A549 (cell line): ENCODE measurements at regions not wholly inside any gene's neighbourhood (a gene's known extent, or its start where the extent isn't known, plus 50 kb on each side); places are given as distances from the start of the nearest gene placed in this dataset.

ENCODE experiments used
- ATAC-seq, 2 experiments: fragments of 200-7000 bp in 1 of 2; fragments of >200 bp in 1 of 2; cut with Nextera tagmentation in 1 of 2; cut with Tn5 transposase in 1 of 2; 3 replicates each; pipeline versions ENCODE4 v1.8.0 to v1.9.1; 2018 to 2020; ENCODE audit warnings: mild to moderate bottlenecking in 1 of 2, moderate library complexity in 1 of 2
- CTCF ChIA-PET: fragments of 300-600 bp; sonication (Branson Sonifier 250); formaldehyde crosslinking; extraction: SDS; loops from one replicate; lab custom pipeline; 2021; ENCODE audit warnings: antibody characterized with exemption, inconsistent platforms; lab: Yijun Ruan, JAX
- POLR2A ChIA-PET: fragments of 350-600 bp; formaldehyde crosslinking; extraction: SDS; loops from one replicate; lab custom pipeline; 2021; ENCODE audit warnings: antibody characterized with exemption, inconsistent platforms; lab: Yijun Ruan, JAX
- DNase-seq, 2 experiments: peaks; one replicate each; pipeline versions ENCODE4 v3.0.0 to v3.0.0-alpha.2; 2011 to 2016; ENCODE audit warnings: low read depth in 1 of 2, low spot score in 1 of 2
- FAIRE-seq: peaks from 2 replicates; lab custom pipeline; 2011; peaks lifted over from hg19 to GRCh38; lab: Jason Lieb, UNC
- H3K27ac ChIP-seq, 2 experiments: fragments of >200 bp; sonication (Bioruptor Twin); formaldehyde crosslinking; 3 replicates each; pipeline ENCODE4 v1.5.1; 2016 to 2017
- H3K4me1 ChIP-seq: fragments of >200 bp; sonication (Bioruptor Twin); formaldehyde crosslinking; 3 replicates; pipeline ENCODE4 v1.6.1; 2016
- H3K4me2 ChIP-seq: fragments of >200 bp; sonication (Bioruptor Twin); formaldehyde crosslinking; 3 replicates; pipeline ENCODE4 v1.6.1; 2016
- H3K4me3 ChIP-seq: fragments of >200 bp; sonication (Bioruptor Twin); formaldehyde crosslinking; 3 replicates; pipeline ENCODE4 v1.5.1; 2016
- H3K9me3 ChIP-seq: fragments of >200 bp; sonication (Bioruptor Twin); formaldehyde crosslinking; 3 replicates; pipeline ENCODE4 v1.6.1; 2016
- CEBPB ChIP-seq, 2 experiments: fragments of >200 bp in 1 of 2; sonication (Bioruptor Twin) in 1 of 2; formaldehyde crosslinking in 1 of 2; IDR thresholded peaks; 2 replicates each; pipeline ENCODE4 v1.6.1; 2012 to 2016
- CHD2 ChIP-seq: fragments of 150-350 bp; IDR thresholded peaks from 2 replicates; pipeline ENCODE4 v1.6.1; 2014; ENCODE audit warnings: low read length; ENCODE audit not compliant: partially characterized antibody
- CHD4 ChIP-seq: fragments of 200-600 bp; sonication (generic); IDR thresholded peaks from 2 replicates; pipeline ENCODE4 v1.6.1; 2016; ENCODE audit warnings: antibody characterized with exemption, mild to moderate bottlenecking, borderline replicate concordance
- CTCF ChIP-seq: fragments of >200 bp; sonication (Bioruptor Twin); formaldehyde crosslinking; IDR thresholded peaks from 3 replicates; pipeline ENCODE4 v1.5.1; 2016
- EHF ChIP-seq: fragments of 250-450 bp; sonication (Bioruptor Pico); IDR thresholded peaks from 2 replicates; pipeline ENCODE4 v1.5.0; 2020; ENCODE audit warnings: mild to moderate bottlenecking
- ELK1 ChIP-seq: fragments of 150-350 bp; IDR thresholded peaks from 2 replicates; pipeline ENCODE4 v1.6.1; 2014; ENCODE audit warnings: low read depth, mild to moderate bottlenecking, low read length
- EP300 ChIP-seq, 2 experiments: fragments of >200 bp; sonication (Bioruptor Twin); formaldehyde crosslinking; IDR thresholded peaks; 2 replicates in 1 of 2; 3 replicates in 1 of 2; pipeline ENCODE4 v1.6.1; 2016 to 2017
- FOSL2 ChIP-seq, 2 experiments: fragments of 450-650 bp in 1 of 2; fragments of >200 bp in 1 of 2; sonication (Bioruptor Twin) in 1 of 2; formaldehyde crosslinking; IDR thresholded peaks; 2 replicates each; pipeline versions ENCODE4 v1.5.0 to v1.6.1; 2016 to 2020; ENCODE audit warnings: mild to moderate bottlenecking in 1 of 2, moderate library complexity in 1 of 2
- FOXS1 ChIP-seq: fragments of 250-450 bp; sonication (Bioruptor Pico); IDR thresholded peaks from 2 replicates; pipeline ENCODE4 v1.5.0; 2020; ENCODE audit warnings: mild to moderate bottlenecking, moderate library complexity
- GATA3 ChIP-seq: IDR thresholded peaks from 2 replicates; pipeline ENCODE4 v1.6.1; 2012; ENCODE audit warnings: borderline replicate concordance
- HDAC2 ChIP-seq: fragments of 200-600 bp; sonication (generic); IDR thresholded peaks from 2 replicates; pipeline ENCODE4 v1.6.1; 2016
- HEYL ChIP-seq: fragments of 250-450 bp; sonication (Bioruptor Pico); IDR thresholded peaks from 2 replicates; pipeline ENCODE4 v1.8.0; 2021; ENCODE audit warnings: mild to moderate bottlenecking, moderate library complexity
- HMGXB4 ChIP-seq: fragments of 250-450 bp; sonication (Bioruptor Pico); IDR thresholded peaks from 2 replicates; pipeline ENCODE4 v1.5.0; 2021; ENCODE audit warnings: mild to moderate bottlenecking, moderate library complexity, borderline replicate concordance
- HOXA7 ChIP-seq: fragments of 250-450 bp; sonication (Bioruptor Pico); IDR thresholded peaks from 2 replicates; pipeline ENCODE4 v1.5.0; 2020; ENCODE audit warnings: mild to moderate bottlenecking, moderate library complexity
- HOXB5 ChIP-seq: fragments of 250-450 bp; sonication (Bioruptor Pico); IDR thresholded peaks from 2 replicates; pipeline ENCODE4 v1.5.0; 2020; ENCODE audit warnings: mild to moderate bottlenecking, moderate library complexity
- KDM1A ChIP-seq: fragments of 200-600 bp; sonication (generic); IDR thresholded peaks from 2 replicates; pipeline ENCODE4 v1.6.1; 2016; ENCODE audit warnings: low read depth, mild to moderate bottlenecking
- MAFK ChIP-seq: fragments of 450-650 bp; IDR thresholded peaks from 2 replicates; pipeline ENCODE4 v1.6.1; 2014; ENCODE audit not compliant: partially characterized antibody
- MYC ChIP-seq: IDR thresholded peaks from 2 replicates; pipeline ENCODE4 v1.6.1; 2012; ENCODE audit warnings: mild to moderate bottlenecking, inconsistent platforms, low read length, improper control_type of control experiment, borderline replicate concordance
- NPAS2 ChIP-seq: fragments of 250-450 bp; sonication (Bioruptor Pico); IDR thresholded peaks from 2 replicates; pipeline ENCODE4 v1.8.0; 2022; ENCODE audit warnings: mild to moderate bottlenecking, moderate library complexity, borderline replicate concordance
- POLR2A ChIP-seq: IDR thresholded peaks from 2 replicates; pipeline ENCODE4 v1.6.1; 2012; ENCODE audit warnings: mild to moderate bottlenecking, low read length
- RARB ChIP-seq: fragments of 250-450 bp; sonication (Bioruptor Pico); IDR thresholded peaks from 2 replicates; pipeline ENCODE4 v1.8.0; 2021; ENCODE audit warnings: mild to moderate bottlenecking, moderate library complexity
- RNF2 ChIP-seq: fragments of 200-600 bp; sonication (generic); IDR thresholded peaks from 2 replicates; pipeline ENCODE4 v1.6.1; 2016; ENCODE audit warnings: low read depth, mild to moderate bottlenecking, antibody characterized with exemption, moderate library complexity, borderline replicate concordance
- SREBF2 ChIP-seq: fragments of 450-650 bp; IDR thresholded peaks from 2 replicates; pipeline ENCODE4 v1.6.1; 2014; ENCODE audit warnings: mild to moderate bottlenecking, moderate library complexity
- TFCP2L1 ChIP-seq: fragments of 250-450 bp; sonication (Bioruptor Pico); IDR thresholded peaks from 2 replicates; pipeline ENCODE4 v1.5.0; 2021; ENCODE audit warnings: mild to moderate bottlenecking
- ZC3H11A ChIP-seq: fragments of 450-650 bp; IDR thresholded peaks from 2 replicates; pipeline ENCODE4 v1.6.1; 2014; ENCODE audit warnings: antibody characterized with exemption, mild to moderate bottlenecking
- WGBS: methylation state at CpG from one replicate; pipeline ENCODE4 v1.1.6; 2017; ENCODE audit errors: missing lambda C conversion rate; 5-methylcytosine and 5-hydroxymethylcytosine counted together
- TF ChIP-seq, protein P1 (sequence below): fragments of >200 bp; sonication (Bioruptor Twin); formaldehyde crosslinking; IDR thresholded peaks from 3 replicates; pipeline ENCODE4 v1.6.1; 2016
- TF ChIP-seq, protein P2 (sequence below): IDR thresholded peaks from 2 replicates; pipeline ENCODE4 v1.6.1; 2012

- TF ChIP-seq CHD2 (no peak), CHD4 (no peak), MYC (no peak), RNF2 (no peak), SREBF2 (no peak), FOXS1 (CRISPR knock-in tag) (no peak), GATA3 (no peak), CTCF (no peak), EHF (CRISPR knock-in tag) (no peak), HOXB5 (CRISPR knock-in tag) (no peak), HMGXB4 (CRISPR knock-in tag) (no peak), POLR2A (no peak), ZC3H11A (no peak), TFCP2L1 (CRISPR knock-in tag) (no peak), ELK1 (no peak), FOSL2 (IDR thresholded peaks at IDR 0.05) (no peak), FOSL2 (CRISPR knock-in tag; IDR thresholded peaks at IDR 0.05) (no peak)
- TF ChIP-seq, protein P1, sequence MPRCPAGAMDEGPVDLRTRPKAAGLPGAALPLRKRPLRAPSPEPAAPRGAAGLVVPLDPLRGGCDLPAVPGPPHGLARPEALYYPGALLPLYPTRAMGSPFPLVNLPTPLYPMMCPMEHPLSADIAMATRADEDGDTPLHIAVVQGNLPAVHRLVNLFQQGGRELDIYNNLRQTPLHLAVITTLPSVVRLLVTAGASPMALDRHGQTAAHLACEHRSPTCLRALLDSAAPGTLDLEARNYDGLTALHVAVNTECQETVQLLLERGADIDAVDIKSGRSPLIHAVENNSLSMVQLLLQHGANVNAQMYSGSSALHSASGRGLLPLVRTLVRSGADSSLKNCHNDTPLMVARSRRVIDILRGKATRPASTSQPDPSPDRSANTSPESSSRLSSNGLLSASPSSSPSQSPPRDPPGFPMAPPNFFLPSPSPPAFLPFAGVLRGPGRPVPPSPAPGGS: no peak
- peaks cover 10% of the 10 kb centered on the region; the same call in 2 of the 3 replicates for H3K4me1 ChIP-seq
- no peaks in the 10 kb centered on the region for H3K9me3 ChIP-seq
- 61% methylated on average over 4 of the region's 4 CpGs for WGBS
- H3K4me2 ChIP-seq: peak overlapping the region; percentile 25
- ATAC-seq: peak; percentile 30 to 68; a peak in 3 of 6 replicates
- no peak overlapping the region for H3K4me3 ChIP-seq
- no peak for FAIRE-seq
- POLR2A ChIA-PET: no interaction called here
- CTCF ChIA-PET: interaction anchor here (0.5 to 1.5 kb wide), 5 partner anchors 9 to 1124 kb away, joined by 3 read pairs; no protein-coding TSS in a partner anchor
- H3K27ac ChIP-seq: peak overlapping the region in 1 of 2 experiments; percentile 30; a peak in 3 of 6 replicates
- peak in 1 of 2 experiments; percentile 27 for DNase-seq
These were observed 199.5 kb downstream of the PTEN start for GRCh38 chr10:88062798-88063472.

DNA sequence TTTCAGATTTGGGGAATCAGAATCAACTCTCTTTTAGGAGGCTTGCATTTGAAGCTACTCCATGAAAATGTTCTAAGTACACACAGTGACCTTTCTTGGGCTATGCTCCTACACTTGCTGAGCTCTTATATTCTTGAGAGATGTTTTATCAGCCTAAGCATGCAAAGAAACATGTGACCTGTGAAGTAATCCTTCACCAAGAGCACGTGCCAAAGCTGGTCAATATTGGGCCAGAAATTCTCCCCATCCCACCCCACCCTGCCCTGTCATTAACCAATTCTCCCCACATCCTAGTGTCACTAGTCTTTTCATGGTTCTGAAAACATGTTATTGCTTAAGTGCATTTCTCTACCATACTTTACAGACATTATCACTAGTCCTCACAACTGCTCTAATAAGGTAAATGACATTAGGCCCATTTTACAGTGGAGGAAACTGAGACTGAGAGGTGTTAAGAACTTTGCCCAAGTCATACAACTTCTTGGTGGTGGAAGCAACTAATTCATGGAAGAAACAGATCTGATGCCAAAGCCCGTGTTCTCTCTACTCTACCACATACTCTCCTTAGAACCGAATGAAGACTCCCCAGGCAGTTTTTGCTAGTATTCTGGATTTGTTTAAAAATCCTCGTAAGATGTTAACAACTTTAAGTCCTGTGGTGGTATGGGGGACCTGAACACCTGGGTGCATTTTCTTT lies 200.6 kb downstream of the PTEN start:
- Histone ChIP-seq H3K27ac (no peak overlapping the region), H3K4me3 (no peak overlapping the region), H3K9me3 (no peaks in the 10 kb centered on the region), H3K4me2 (no peak overlapping the region), H3K4me1 (peaks cover 10% of the 10 kb centered on the region; the same call in 2 of the 3 replicates)
- ChIA-PET POLR2A (no interaction called here), CTCF (interaction anchor here (0.5 to 1.5 kb wide), 4 partner anchors 10 to 1125 kb away, joined by 3 read pairs; no protein-coding TSS in a partner anchor)
- FAIRE-seq (no peak), ATAC-seq (no peak), DNase-seq (no peak)
- WGBS: 66% methylated on average over 4 of the region's 4 CpGs
- TF ChIP-seq EP300 (IDR thresholded peaks at IDR 0.05) (no peak), MAFK (no peak), HEYL (CRISPR knock-in tag) (no peak), GATA3 (no peak), CTCF (no peak), HDAC2 (no peak), NPAS2 (CRISPR knock-in tag) (no peak), KDM1A (no peak), ELK1 (no peak), RARB (CRISPR knock-in tag) (no peak), HOXA7 (no peak), POLR2A (no peak), CEBPB (IDR thresholded peaks at IDR 0.05) (no peak)
- TF ChIP-seq, protein P2, sequence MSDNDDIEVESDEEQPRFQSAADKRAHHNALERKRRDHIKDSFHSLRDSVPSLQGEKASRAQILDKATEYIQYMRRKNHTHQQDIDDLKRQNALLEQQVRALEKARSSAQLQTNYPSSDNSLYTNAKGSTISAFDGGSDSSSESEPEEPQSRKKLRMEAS: no peak
